ENCODE measurements at regions not wholly inside any gene's neighbourhood (a gene's known extent, or its start where the extent isn't known, plus 50 kb on each side); places are given as distances from the start of the nearest gene placed in this dataset.

GRCh38 chr7:81150951-81151361 lies 232.1 kb upstream of the SEMA3C start:
- TF ChIP-seq HOXA7 (CRISPR knock-in tag; IDR thresholded peaks at IDR 0.05) (no peak), CTCF (IDR thresholded peaks at IDR 0.05) (no peak), RAD21 (conservative IDR thresholded peaks at IDR 0.05 in 1 of 2, IDR thresholded peaks at IDR 0.05 in 1 of 2) (no peak), CEBPB (IDR thresholded peaks at IDR 0.05) (no peak), EP300 (IDR thresholded peaks at IDR 0.05) (no peak), JUNB (IDR thresholded peaks at IDR 0.05) (no peak), POLR2A (IDR thresholded peaks at IDR 0.05; ENCODE audit: low read length) (no peak), BHLHE40 (IDR thresholded peaks at IDR 0.05; ENCODE audit: low read depth, low read length) (no peak), TP53 (CRISPR knock-in tag; IDR thresholded peaks at IDR 0.05) (no peak), POLR2AphosphoS2 (conservative IDR thresholded peaks at IDR 0.05; ENCODE audit: low read length) (no peak), CHD4 (IDR thresholded peaks at IDR 0.05; ENCODE audit: borderline replicate concordance) (no peak), RFX5 (IDR thresholded peaks at IDR 0.05) (no peak)
- TF ChIP-seq, protein P1, sequence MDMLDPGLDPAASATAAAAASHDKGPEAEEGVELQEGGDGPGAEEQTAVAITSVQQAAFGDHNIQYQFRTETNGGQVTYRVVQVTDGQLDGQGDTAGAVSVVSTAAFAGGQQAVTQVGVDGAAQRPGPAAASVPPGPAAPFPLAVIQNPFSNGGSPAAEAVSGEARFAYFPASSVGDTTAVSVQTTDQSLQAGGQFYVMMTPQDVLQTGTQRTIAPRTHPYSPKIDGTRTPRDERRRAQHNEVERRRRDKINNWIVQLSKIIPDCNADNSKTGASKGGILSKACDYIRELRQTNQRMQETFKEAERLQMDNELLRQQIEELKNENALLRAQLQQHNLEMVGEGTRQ (IDR thresholded peaks at IDR 0.05) = no peak
